GM18517 (cell line): ENCODE measurements at regions not wholly inside any gene's neighbourhood (a gene's known extent, or its start where the extent isn't known, plus 50 kb on each side); places are given as distances from the start of the nearest gene placed in this dataset.

ENCODE experiments used
- ATAC-seq: cut with Tn5 transposase; IDR thresholded peaks from one replicate; pipeline ENCODE4 v1.9.1; 2021; ENCODE audit warnings: mild to moderate bottlenecking, moderate library complexity; ENCODE audit not compliant: unreplicated experiment

- no peak for ATAC-seq
Observed at GRCh38 chr1:109827466-109827865, 63.7 kb upstream of the EPS8L3 start.

- no peak for ATAC-seq
Observed at GRCh38 chr1:109826930-109827349, 63.2 kb upstream of the EPS8L3 start.

GRCh38 chr1:109826446-109826845, 62.7 kb upstream of the EPS8L3 start:
- no peak for ATAC-seq

GRCh38 chr1:109824349-109825115, 60.8 kb upstream of the EPS8L3 start:
- no peak for ATAC-seq

- no peak for ATAC-seq
Observed at GRCh38 chr1:109823543-109824348, 60.0 kb upstream of the EPS8L3 start.

GRCh38 chr1:109822749-109823542, 59.2 kb upstream of the EPS8L3 start:
- no peak for ATAC-seq

- ATAC-seq = no peak
Observed at GRCh38 chr1:109821831-109822745, 58.4 kb upstream of the EPS8L3 start.

GRCh38 chr1:109821221-109821669, 57.5 kb upstream of the EPS8L3 start:
- ATAC-seq = no peak

GRCh38 chr1:109819906-109820305, 56.2 kb upstream of the EPS8L3 start:
- no peak for ATAC-seq

GRCh38 chr1:109818988-109819764, 55.5 kb upstream of the EPS8L3 start:
- ATAC-seq = no peak

GRCh38 chr1:109818271-109818987, 54.7 kb upstream of the EPS8L3 start:
- no peak for ATAC-seq

GRCh38 chr1:109817881-109818270, 54.2 kb upstream of the EPS8L3 start:
- no peak for ATAC-seq

- ATAC-seq = no peak
Observed at GRCh38 chr1:109816975-109817535, 53.3 kb upstream of the EPS8L3 start.

GRCh38 chr1:109816175-109816811, 52.6 kb upstream of the EPS8L3 start:
- peak; percentile 95 for ATAC-seq

- ATAC-seq = no peak
Observed at GRCh38 chr1:109815809-109816174, 52.1 kb upstream of the EPS8L3 start.

- ATAC-seq = no peak
Observed at GRCh38 chr1:109814993-109815786, 51.5 kb upstream of the EPS8L3 start.

- ATAC-seq = no peak
Observed at GRCh38 chr1:109814223-109814622, 50.5 kb upstream of the EPS8L3 start.
